ENCODE measurements at regions not wholly inside any gene's neighbourhood (a gene's known extent, or its start where the extent isn't known, plus 50 kb on each side); places are given as distances from the start of the nearest gene placed in this dataset.
A peak's percentile ranks its signal among the peaks of the same experiment; 100 is the strongest.

- FAIRE-seq (no peak), DNase-seq (ENCODE audit: low spot score) (no peak)
Observed at GRCh38 chrX:120819126-120819525, 56.5 kb downstream of the CT47B1 start.

DNA sequence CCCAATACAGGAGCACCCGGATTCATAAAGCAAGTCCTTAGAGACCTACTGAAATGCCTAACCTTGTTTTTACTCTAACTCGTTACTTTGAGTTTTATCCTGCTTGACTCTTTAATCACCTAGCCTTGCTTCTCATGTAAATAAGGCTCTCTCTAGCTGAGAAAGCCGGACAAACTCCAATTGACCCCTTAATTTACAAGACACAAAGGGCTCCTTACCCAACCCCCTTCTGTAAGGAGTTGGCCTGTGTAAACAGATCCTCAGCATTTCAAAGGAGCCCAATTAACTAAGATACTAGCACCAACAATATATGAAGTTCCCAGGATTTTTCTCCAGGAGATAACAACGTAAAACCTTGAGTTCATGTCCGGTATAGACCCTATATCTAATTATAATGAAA lies 61.7 kb downstream of the CT47B1 start:
- FAIRE-seq, result no peak
- DNase-seq (ENCODE audit: low spot score), result no peak

DNA sequence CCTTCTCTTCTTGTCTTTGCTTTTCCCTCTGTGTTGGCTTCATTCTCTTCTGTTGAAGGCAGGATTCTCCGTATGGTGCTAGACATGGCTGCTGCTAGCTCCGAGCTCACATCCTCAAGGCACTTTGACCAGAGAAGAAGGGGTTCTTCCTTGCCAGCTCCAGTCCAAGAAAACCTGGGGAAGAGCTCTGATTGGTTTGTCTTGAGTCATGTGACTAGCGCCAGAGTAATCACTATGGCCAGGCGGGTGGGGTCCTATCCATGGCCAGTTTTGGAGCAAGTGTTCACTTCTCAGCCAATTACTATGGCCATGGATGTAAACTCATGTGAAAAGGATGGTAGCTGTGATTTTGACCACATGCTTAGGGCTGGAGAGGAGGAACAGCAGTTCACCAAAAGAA lies 74.2 kb downstream of the CT47B1 start:
- FAIRE-seq, result no peak
- no peak for DNase-seq (ENCODE audit: low spot score)

DNA sequence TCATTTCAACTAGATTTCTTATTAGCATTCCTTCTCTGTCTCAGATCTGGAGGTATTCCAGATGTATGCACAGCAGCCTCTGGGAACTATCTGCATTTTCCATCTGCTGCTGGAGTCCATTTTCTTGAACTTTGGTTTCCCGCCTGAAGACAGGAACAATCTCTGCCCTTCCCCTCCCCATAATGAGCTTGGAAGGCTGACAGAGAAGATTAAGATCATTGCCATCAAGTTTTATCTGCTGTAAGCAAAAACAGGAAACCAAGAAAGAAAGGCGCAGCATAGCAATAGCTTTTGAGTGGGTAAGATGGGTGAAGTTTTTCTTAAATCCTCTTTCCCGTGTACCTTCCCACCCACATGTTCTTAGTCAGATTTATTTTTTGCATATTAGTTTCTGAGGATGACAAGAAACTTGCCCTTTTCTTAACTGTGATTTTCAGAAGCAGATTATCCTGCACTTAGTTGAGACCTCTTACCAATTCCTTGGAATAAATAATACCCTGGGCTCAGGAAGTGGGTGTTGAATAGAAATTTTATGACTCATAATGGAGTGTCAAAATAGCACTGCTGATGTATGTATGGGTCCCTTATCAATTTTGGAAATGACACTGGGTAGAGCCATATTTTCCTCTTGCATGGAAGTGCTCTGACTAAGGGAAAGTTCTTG lies 78.3 kb downstream of the CT47B1 start:
- DNase-seq (ENCODE audit: low spot score) (no peak), FAIRE-seq (no peak)

DNA sequence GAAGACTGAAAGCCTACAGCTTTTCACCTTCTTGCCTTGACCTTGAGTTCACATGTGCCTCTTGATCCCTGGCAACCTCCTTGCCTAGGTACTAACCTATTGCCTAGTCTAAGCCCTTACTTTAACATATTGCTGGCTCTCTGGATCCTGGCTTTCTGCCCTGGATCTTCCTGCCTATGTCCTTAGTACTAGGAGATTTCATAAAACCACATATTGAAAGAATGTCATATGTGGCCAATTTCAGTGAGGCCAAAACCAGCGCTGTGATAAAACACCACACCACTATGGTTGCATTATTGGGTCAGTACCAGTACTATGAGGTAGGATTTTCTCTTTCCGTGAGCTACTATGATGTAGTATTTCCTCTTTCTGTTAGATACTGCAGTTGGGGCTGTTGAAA lies 80.4 kb downstream of the CT47B1 start:
- DNase-seq (ENCODE audit: low spot score), result no peak

DNA sequence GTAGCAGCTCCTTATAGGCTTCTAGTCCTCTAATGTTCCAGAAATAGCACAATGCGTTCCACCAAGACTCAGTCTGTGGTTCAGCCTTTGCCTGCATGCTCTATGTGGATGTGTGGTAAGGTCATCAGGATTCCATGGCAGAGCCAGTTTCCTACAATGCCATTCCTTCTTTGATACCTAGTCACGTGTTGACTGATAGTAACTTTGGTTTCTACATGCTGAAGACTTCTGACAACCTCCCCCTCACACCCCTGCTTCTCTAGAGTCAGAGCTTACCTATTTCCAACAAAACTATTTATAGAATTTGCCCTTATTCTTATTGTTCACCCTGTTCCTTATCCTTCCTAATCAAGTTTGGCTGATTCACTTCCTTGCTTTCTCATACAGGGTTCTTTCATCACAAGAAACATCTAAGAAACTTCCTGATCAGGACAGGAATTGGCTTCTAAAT lies 81.1 kb downstream of the CT47B1 start:
- no peak for DNase-seq (ENCODE audit: low spot score)

More for the DNA sequence above, 80.4 kb downstream of the CT47B1 start:
- no peak for FAIRE-seq

DNA sequence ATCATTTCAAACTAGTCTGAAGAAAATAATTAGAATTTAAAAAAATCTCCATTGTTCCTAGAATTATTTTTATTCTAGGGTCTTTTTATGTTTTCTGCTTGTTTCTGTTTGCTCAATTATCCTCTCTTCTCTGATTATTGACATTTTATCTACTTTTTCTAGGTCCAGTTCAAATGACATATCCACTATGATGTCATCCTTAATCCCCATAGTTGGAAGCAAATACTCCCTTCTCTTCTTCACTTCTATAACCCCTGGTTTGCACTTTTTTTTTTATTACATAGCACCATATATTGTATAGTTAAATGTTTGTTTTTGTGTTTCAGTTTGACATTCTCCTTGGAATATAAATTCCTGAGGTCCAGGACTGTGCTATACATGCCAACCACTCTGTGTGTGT lies 82.6 kb downstream of the CT47B1 start:
- DNase-seq (ENCODE audit: low spot score), result no peak
- no peak for FAIRE-seq

More for the DNA sequence above, 81.1 kb downstream of the CT47B1 start:
- no peak for FAIRE-seq

- DNase-seq (ENCODE audit: low spot score) (peak; percentile 15), FAIRE-seq (no peak)
Observed at GRCh38 chrX:120791013-120791643, 84.5 kb downstream of the CT47B1 start.

DNA sequence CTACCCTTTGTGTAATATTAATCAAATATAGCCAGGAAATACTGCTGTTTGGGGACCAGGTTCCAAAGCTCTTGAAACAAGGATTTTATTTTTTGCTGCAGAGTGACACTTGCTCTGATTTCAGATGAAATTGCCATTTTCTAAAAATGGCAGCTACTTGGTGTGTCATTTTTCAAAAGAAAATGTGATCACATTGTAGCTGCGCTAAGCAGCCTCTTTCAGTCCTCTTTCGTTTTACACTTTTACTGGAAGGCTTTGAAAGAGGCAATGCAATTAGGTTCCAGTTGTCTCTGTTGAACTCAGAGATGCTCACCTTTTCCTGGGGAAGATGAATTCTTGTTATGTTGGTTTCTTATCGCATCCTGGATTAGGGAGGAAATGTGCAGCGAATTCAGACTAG lies 85.1 kb downstream of the CT47B1 start:
- DNase-seq (ENCODE audit: low spot score) (no peak), FAIRE-seq (no peak)

DNA sequence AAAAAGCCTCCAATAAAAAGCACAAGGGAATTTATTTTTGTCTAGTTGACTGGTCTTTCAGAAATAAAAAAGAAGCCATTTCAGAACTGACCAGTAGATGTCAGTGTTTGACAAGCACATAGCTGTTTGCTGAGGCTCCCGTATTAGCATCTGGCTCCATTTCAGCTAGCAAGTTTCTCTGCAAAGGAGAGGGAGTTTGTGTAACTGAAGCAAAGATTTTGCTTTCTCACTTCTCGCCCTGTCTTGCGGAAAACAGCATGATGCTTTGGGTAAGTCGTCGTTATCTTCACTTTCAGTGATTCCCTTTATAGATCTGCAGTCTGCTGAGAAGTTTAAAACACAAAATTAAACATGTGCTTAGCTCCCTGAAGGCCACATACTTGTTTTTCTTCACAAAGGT lies 85.5 kb downstream of the CT47B1 start:
- FAIRE-seq, result peak; percentile 74
- DNase-seq (ENCODE audit: low spot score), result peak; percentile 22

DNA sequence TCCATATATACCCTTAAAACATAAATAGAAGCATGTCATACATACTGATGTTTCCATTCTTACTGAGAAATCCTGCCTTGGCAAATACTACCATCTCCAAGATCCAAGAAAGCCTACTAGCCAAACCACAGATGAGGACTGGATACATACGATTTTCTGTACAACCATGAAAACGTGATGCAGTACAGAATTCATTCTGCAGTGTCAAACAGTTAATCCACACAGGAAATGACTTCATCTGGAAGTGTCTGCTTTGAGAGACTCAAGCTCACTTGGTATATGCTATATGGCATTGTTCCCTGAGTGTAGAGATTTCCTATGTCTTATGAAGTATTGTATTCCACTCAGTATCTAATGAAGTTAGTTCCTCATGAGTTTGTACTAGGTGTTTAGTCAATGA lies 94.3 kb downstream of the CT47B1 start:
- FAIRE-seq, result no peak
- DNase-seq (ENCODE audit: low spot score), result no peak

- DNase-seq (ENCODE audit: low spot score) (no peak), FAIRE-seq (no peak)
Observed at GRCh38 chrX:120775959-120776358, 99.7 kb downstream of the CT47B1 start.

GRCh38 chrX:120774606-120775005 lies 101.1 kb downstream of the CT47B1 start:
- no peak for DNase-seq (ENCODE audit: low spot score)
- FAIRE-seq, result no peak

- DNase-seq (ENCODE audit: low spot score) (no peak), FAIRE-seq (no peak)
Observed at GRCh38 chrX:120773801-120774200, 101.9 kb downstream of the CT47B1 start.

DNA sequence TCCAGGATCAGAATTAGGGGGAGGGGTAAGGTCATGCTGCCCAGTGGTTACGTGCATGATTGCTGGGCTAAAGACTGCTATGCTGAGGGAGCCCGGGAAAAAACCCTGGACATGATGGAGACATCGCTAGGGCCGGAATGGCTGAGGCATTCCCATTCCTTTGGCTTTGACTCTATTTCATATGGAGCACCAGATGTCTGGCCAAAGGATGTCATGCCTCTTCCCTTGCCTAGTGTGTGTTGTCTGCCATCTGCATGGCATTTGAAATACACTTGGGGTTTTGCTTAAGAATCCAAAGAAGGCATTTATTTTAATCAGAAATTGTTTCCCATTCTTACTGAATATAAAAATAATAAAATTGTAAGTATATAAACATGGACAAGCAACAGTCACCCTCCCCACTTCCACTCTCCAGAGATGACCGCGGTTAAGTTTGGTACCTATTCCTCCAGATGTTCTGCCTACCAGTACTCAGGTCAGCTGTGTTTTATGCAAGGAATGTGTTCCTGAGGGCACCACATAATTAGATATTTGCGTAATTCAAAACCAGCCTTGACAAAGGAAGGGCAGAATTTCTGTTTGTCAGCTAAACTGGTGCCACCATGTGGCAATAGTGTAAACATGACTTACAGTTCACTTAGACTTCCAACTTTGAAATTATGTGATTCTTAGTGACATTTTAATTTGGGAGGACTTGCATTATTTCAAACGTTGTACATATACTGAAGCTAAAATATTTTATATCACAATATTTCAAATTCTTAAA lies 105.9 kb downstream of the CT47B1 start:
- DNase-seq (ENCODE audit: low spot score) (peak; percentile 4), FAIRE-seq (peak; percentile 59)

- peak; percentile 30 for DNase-seq (ENCODE audit: low spot score)
- FAIRE-seq, result no peak
Observed at GRCh38 chrX:120768681-120769080, 107.0 kb downstream of the CT47B1 start.

GRCh38 chrX:120768254-120768653 lies 107.4 kb downstream of the CT47B1 start:
- no peak for FAIRE-seq
- no peak for DNase-seq (ENCODE audit: low spot score)

DNA sequence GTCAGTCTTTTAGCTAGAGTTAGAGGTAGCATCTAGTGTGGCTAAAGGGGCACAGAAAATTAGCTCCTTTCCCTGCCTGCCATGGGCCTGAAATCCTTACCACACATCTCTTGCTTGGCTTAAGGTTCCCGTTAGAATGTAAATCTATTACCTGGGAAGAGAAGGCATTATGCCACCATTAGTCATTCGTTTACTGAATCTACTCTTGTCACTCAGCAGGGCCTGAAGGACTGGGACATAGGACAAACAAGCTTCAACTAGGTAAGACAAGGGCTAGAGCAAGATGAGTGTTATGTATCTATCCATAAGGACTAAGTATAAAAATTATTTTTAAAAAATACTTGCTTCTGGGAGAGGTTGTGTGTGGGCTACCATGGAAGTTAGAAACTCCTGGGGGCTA lies 112.4 kb downstream of the CT47B1 start:
- DNase-seq (ENCODE audit: low spot score), result no peak
- no peak for FAIRE-seq

GRCh38 chrX:120761810-120762209 lies 113.9 kb downstream of the CT47B1 start:
- DNase-seq (ENCODE audit: low spot score) (no peak), FAIRE-seq (no peak)

DNA sequence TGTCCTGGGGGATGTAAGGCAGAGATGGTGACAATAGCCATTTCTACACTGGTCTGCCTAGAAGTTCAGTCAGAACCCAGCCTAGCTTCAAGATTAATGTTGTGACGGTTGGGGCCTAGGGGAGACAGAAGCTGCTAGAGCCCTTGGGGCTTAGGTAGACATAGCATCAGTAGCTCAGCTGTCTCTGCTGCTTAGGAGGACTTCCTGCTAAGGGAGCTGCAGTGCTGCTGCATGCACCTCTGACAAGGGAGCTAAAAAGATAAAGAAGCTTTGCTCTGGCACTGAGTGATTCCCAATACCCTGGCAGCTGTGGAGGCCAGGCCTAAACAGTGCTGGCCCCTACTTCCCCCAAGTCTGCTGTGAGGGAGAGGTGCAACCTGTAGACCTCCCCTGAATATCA lies 116.0 kb downstream of the CT47B1 start:
- FAIRE-seq, result no peak
- no peak for DNase-seq (ENCODE audit: low spot score)

GRCh38 chrX:120755066-120755846 lies 120.4 kb downstream of the CT47B1 start:
- no peak for DNase-seq (ENCODE audit: low spot score)
- no peak for FAIRE-seq
